Suprapubic skin (tissue), 3 donors: ENCODE measurements at regions not wholly inside any gene's neighbourhood (a gene's known extent, or its start where the extent isn't known, plus 50 kb on each side); places are given as distances from the start of the nearest gene placed in this dataset.

Experiments
- CTCF ChIP-seq, 2 donors: fragments of 200-600 bp in 1 of 2; fragments of 450-650 bp in 1 of 2; sonication (generic) in 1 of 2; IDR thresholded peaks; one replicate each; pipeline ENCODE4 v1.5.1; 2016 to 2019; ENCODE audit warnings: antibody characterized with exemption in 2 of 2, mild to moderate bottlenecking in 1 of 2, moderate library complexity in 1 of 2
- POLR2AphosphoS5 ChIP-seq, 3 donors: sonication (generic); formaldehyde crosslinking; IDR thresholded peaks; one replicate each; pipeline ENCODE4 v1.6.1; 2017; ENCODE audit warnings: antibody characterized with exemption in 3 of 3

DNA sequence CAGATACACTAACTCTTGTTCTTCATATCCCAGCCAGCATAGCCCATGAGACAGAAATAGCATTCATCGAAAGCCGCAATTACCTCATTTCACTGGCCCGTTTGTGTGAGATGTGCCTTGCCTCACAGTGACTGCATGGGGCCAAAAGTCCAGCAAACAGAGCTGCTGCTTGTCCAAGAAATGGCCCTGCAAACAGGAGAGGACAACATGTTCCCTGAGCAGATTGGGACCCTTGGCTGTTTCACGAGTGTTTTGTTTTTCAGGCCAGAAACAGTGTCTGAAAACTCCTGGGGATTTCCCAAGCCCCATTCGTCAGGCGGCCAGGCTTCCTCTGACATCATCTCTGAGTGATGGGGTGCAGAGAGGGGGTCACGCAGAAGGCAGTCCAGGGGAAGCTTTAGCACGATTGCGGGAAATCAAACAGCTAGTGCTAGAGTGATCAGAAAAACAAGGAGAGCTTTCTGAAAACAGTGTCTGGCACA is 503.6 kb upstream of the PAPPA start:
- no peak for TF ChIP-seq CTCF (IDR thresholded peaks at IDR 0.05)
- peak in 2 of 3 donors; percentile 57 to 91 for TF ChIP-seq POLR2AphosphoS5 (IDR thresholded peaks at IDR 0.05)
